SK-N-SH (cell line): ENCODE measurements at regions not wholly inside any gene's neighbourhood (a gene's known extent, or its start where the extent isn't known, plus 50 kb on each side); places are given as distances from the start of the nearest gene placed in this dataset.

ENCODE experiments used
- CTCF ChIA-PET: fragments of 300-600, 350-600 bp; formaldehyde crosslinking; extraction: SDS; loops from one replicate; lab custom pipeline; 2021; lab: Yijun Ruan, JAX
- POLR2A ChIA-PET: fragments of 350-600 bp; sonication (Branson Sonifier 250); formaldehyde crosslinking; extraction: SDS; loops from one replicate; lab custom pipeline; 2020; ENCODE audit warnings: antibody characterized with exemption, inconsistent platforms; lab: Yijun Ruan, JAX
- DNase-seq: peaks from one replicate; pipeline ENCODE4 v3.0.0; 2012
- H2AFZ ChIP-seq: fragments of 200-600 bp; sonication (generic); 2 replicates; pipeline ENCODE4 v1.8.1; 2016; ENCODE audit warnings: antibody characterized with exemption, mild to moderate bottlenecking, low read depth
- H3F3A ChIP-seq: fragments of 200-600 bp; sonication (generic); replicated peaks from 2 replicates; pipeline ENCODE3; 2016; ENCODE audit warnings: antibody characterized with exemption, mild to moderate bottlenecking; ENCODE audit not compliant: insufficient read depth
- H3K27ac ChIP-seq, 2 experiments: fragments of 200-500 bp in 1 of 2; fragments of 200-600 bp in 1 of 2; sonication (Bioruptor generic) in 1 of 2; sonication (generic), shearing (Covaris generic) in 1 of 2; 2 replicates each; pipeline versions ENCODE4 v1.5.1 to v1.6.1; 2014 to 2016; ENCODE audit warnings: low read depth in 2 of 2, inconsistent platforms in 1 of 2, low read length in 1 of 2, mild to moderate bottlenecking in 1 of 2, mixed read lengths in 1 of 2
- H3K27me3 ChIP-seq: fragments of 200-600 bp; sonication (generic), shearing (Covaris generic); 2 replicates; pipeline ENCODE4 v1.6.1; 2016; ENCODE audit warnings: mixed run types; ENCODE audit not compliant: insufficient read depth
- H3K36me3 ChIP-seq, 2 experiments: fragments of 200-500 bp in 1 of 2; fragments of 200-600 bp in 1 of 2; sonication (Bioruptor generic) in 1 of 2; sonication (generic) in 1 of 2; replicated peaks in 1 of 2; 2 replicates each; pipeline versions ENCODE3 to v1.5.1; 2014 to 2016; ENCODE audit warnings: low read length in 1 of 2, mild to moderate bottlenecking in 1 of 2; ENCODE audit not compliant: insufficient read depth in 2 of 2, control insufficient read depth in 1 of 2
- H3K4me1 ChIP-seq, 2 experiments: fragments of 200-500 bp in 1 of 2; fragments of 200-600 bp in 1 of 2; sonication (Bioruptor generic) in 1 of 2; sonication (generic), shearing (Covaris generic) in 1 of 2; 2 replicates each; pipeline versions ENCODE4 v1.5.1 to v1.6.1; 2014 to 2016; ENCODE audit warnings: low read depth in 1 of 2, low read length in 1 of 2, mixed run types in 1 of 2; ENCODE audit not compliant: insufficient read depth in 2 of 2, control insufficient read depth in 1 of 2
- H3K4me2 ChIP-seq: fragments of 200-600 bp; sonication (generic), shearing (Covaris generic); 2 replicates; pipeline ENCODE4 v1.6.1; 2017; ENCODE audit warnings: mixed run types
- H3K4me3 ChIP-seq, 2 experiments: fragments of 200-500 bp in 1 of 2; fragments of 200-600 bp in 1 of 2; sonication (Bioruptor generic) in 1 of 2; sonication (generic), shearing (Covaris generic) in 1 of 2; 2 replicates each; pipeline versions ENCODE4 v1.5.1 to v1.8.1; 2014 to 2016; ENCODE audit warnings: low read depth in 2 of 2, inconsistent platforms in 1 of 2, low read length in 1 of 2, mild to moderate bottlenecking in 1 of 2, mixed read lengths in 1 of 2, moderate library complexity in 1 of 2
- H3K79me2 ChIP-seq: fragments of 200-600 bp; sonication (generic); 2 replicates; pipeline ENCODE4 v1.8.1; 2017; ENCODE audit warnings: mild to moderate bottlenecking; ENCODE audit not compliant: insufficient read depth
- H3K9ac ChIP-seq: fragments of 200-600 bp; sonication (generic); 2 replicates; pipeline ENCODE4 v1.6.1; 2017; ENCODE audit warnings: mixed run types
- H3K9me2 ChIP-seq: fragments of 200-600 bp; sonication (generic); 2 replicates; pipeline ENCODE4 v1.6.1; 2017; ENCODE audit warnings: mixed run types
- H3K9me3 ChIP-seq: fragments of 200-600 bp; sonication (generic); 2 replicates; pipeline ENCODE4 v1.6.1; 2017; ENCODE audit warnings: mixed run types, mild to moderate bottlenecking, moderate library complexity
- H4K20me1 ChIP-seq: fragments of 200-600 bp; sonication (generic); 2 replicates; pipeline ENCODE4 v1.6.1; 2017; ENCODE audit warnings: mild to moderate bottlenecking, mixed run types; ENCODE audit not compliant: insufficient read depth
- CHD2 ChIP-seq: fragments of 150-350 bp; IDR thresholded peaks from 2 replicates; pipeline ENCODE4 v1.6.1; 2018; ENCODE audit warnings: low read length; ENCODE audit not compliant: partially characterized antibody
- EP300 ChIP-seq, 2 experiments: IDR thresholded peaks; 2 replicates each; pipeline versions ENCODE4 v1.4.0 to v1.6.1; 2012; ENCODE audit warnings: borderline replicate concordance in 1 of 2, low read depth in 1 of 2, low read length in 1 of 2
- FOXJ3 ChIP-seq: sonication (generic); formaldehyde crosslinking; IDR thresholded peaks from 2 replicates; pipeline ENCODE4 v1.5.1; 2020; ENCODE audit warnings: mild to moderate bottlenecking, missing genetic modification reagents
- GATA2 ChIP-seq: sonication (generic); formaldehyde crosslinking; IDR thresholded peaks from 2 replicates; pipeline ENCODE4 v1.5.0; 2020; ENCODE audit warnings: mild to moderate bottlenecking, missing genetic modification reagents
- MEF2A ChIP-seq: IDR thresholded peaks from 2 replicates; pipeline ENCODE4 v1.4.0; 2012; ENCODE audit warnings: low read depth, borderline replicate concordance
- NFIC ChIP-seq: IDR thresholded peaks from 2 replicates; pipeline ENCODE4 v1.4.0; 2012; ENCODE audit warnings: borderline replicate concordance
- RCOR1 ChIP-seq: fragments of 150-350 bp; IDR thresholded peaks from 2 replicates; pipeline ENCODE4 v1.6.1; 2017; ENCODE audit warnings: antibody characterized with exemption, low read length
- SMC3 ChIP-seq: IDR thresholded peaks from 2 replicates; pipeline ENCODE4 v1.6.1; 2012; ENCODE audit warnings: low read depth, low read length, improper control_type of control experiment
- TEAD4 ChIP-seq: IDR thresholded peaks from 2 replicates; pipeline ENCODE4 v1.4.0; 2012; ENCODE audit warnings: mild to moderate bottlenecking, borderline replicate concordance; ENCODE audit not compliant: insufficient read depth
- YY1 ChIP-seq: IDR thresholded peaks from 2 replicates; pipeline ENCODE4 v1.4.0; 2012; ENCODE audit warnings: low read depth, mild to moderate bottlenecking
- WGBS: methylation state at CpG from one replicate; pipeline ENCODE4 v1.1.6; 2017; ENCODE audit warnings: low lambda C conversion rate; 5-methylcytosine and 5-hydroxymethylcytosine counted together
- TF ChIP-seq, protein P1 (sequence below): IDR thresholded peaks from 2 replicates; pipeline ENCODE4 v1.6.1; 2012; ENCODE audit warnings: mild to moderate bottlenecking, low read depth, low read length, moderate library complexity
- TF ChIP-seq, protein P2 (sequence below): fragments of 150-350 bp; IDR thresholded peaks from 2 replicates; pipeline ENCODE4 v1.6.1; 2016; ENCODE audit warnings: mild to moderate bottlenecking, low read depth, low read length

GRCh38 chr20:19864130-19864529, 106.1 kb downstream of the RIN2 start:
- 52% methylated on average over 3 of the region's 3 CpGs for WGBS
- CTCF ChIA-PET = no interaction called here
- DNase-seq = no peak

GRCh38 chr20:19866070-19866469, 108.0 kb downstream of the RIN2 start:
- Histone ChIP-seq H2AFZ (no peak overlapping the region), H3K27me3 (no peaks in the 10 kb centered on the region), H3K9me2 (no peaks in the 10 kb centered on the region), H3K9me3 (no peaks in the 10 kb centered on the region), H3K36me3 (no peaks in the 10 kb centered on the region), H3K27ac (no peak overlapping the region), H3K4me3 (no peak overlapping the region), H3K79me2 (no peaks in the 10 kb centered on the region; the same call in 1 of the 2 replicates), H3K4me1 (no peaks in the 10 kb centered on the region), H3K4me2 (no peak overlapping the region), H4K20me1 (no peaks in the 10 kb centered on the region), H3K9ac (no peak overlapping the region), H3F3A (no peaks in the 10 kb centered on the region)
- TF ChIP-seq, protein P1, sequence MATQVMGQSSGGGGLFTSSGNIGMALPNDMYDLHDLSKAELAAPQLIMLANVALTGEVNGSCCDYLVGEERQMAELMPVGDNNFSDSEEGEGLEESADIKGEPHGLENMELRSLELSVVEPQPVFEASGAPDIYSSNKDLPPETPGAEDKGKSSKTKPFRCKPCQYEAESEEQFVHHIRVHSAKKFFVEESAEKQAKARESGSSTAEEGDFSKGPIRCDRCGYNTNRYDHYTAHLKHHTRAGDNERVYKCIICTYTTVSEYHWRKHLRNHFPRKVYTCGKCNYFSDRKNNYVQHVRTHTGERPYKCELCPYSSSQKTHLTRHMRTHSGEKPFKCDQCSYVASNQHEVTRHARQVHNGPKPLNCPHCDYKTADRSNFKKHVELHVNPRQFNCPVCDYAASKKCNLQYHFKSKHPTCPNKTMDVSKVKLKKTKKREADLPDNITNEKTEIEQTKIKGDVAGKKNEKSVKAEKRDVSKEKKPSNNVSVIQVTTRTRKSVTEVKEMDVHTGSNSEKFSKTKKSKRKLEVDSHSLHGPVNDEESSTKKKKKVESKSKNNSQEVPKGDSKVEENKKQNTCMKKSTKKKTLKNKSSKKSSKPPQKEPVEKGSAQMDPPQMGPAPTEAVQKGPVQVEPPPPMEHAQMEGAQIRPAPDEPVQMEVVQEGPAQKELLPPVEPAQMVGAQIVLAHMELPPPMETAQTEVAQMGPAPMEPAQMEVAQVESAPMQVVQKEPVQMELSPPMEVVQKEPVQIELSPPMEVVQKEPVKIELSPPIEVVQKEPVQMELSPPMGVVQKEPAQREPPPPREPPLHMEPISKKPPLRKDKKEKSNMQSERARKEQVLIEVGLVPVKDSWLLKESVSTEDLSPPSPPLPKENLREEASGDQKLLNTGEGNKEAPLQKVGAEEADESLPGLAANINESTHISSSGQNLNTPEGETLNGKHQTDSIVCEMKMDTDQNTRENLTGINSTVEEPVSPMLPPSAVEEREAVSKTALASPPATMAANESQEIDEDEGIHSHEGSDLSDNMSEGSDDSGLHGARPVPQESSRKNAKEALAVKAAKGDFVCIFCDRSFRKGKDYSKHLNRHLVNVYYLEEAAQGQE = no peak
- no peak for TF ChIP-seq EP300 (IDR thresholded peaks at IDR 0.05; ENCODE audit: borderline replicate concordance in 1 of 2, low read depth in 1 of 2, low read length in 1 of 2)
- TF ChIP-seq, protein P2, sequence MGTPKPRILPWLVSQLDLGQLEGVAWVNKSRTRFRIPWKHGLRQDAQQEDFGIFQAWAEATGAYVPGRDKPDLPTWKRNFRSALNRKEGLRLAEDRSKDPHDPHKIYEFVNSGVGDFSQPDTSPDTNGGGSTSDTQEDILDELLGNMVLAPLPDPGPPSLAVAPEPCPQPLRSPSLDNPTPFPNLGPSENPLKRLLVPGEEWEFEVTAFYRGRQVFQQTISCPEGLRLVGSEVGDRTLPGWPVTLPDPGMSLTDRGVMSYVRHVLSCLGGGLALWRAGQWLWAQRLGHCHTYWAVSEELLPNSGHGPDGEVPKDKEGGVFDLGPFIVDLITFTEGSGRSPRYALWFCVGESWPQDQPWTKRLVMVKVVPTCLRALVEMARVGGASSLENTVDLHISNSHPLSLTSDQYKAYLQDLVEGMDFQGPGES = no peak
- TF ChIP-seq CHD2 = no peak
- no peak for TF ChIP-seq NFIC
- POLR2A ChIA-PET = no interaction called here
- DNase-seq = no peak
- CTCF ChIA-PET = no interaction called here

More at GRCh38 chr20:19864130-19864529, 106.1 kb downstream of the RIN2 start:
- Histone ChIP-seq H3K9me3 (no peaks in the 10 kb centered on the region), H3K4me1 (no peaks in the 10 kb centered on the region), H4K20me1 (no peaks in the 10 kb centered on the region), H3K27me3 (no peaks in the 10 kb centered on the region), H3K79me2 (no peaks in the 10 kb centered on the region; the same call in 1 of the 2 replicates), H3F3A (no peaks in the 10 kb centered on the region), H3K9ac (no peak overlapping the region), H3K9me2 (no peaks in the 10 kb centered on the region), H3K4me2 (no peak overlapping the region), H3K27ac (no peak overlapping the region; a peak in 1 of 4 replicates), H3K4me3 (no peak overlapping the region), H3K36me3 (no peaks in the 10 kb centered on the region), H2AFZ (no peak overlapping the region)
- TF ChIP-seq RCOR1 = no peak
- no peak for TF ChIP-seq SMC3
- no peak for TF ChIP-seq YY1
- no peak for TF ChIP-seq MEF2A
- TF ChIP-seq GATA2 (CRISPR knock-in tag) = no peak
- no peak for TF ChIP-seq CHD2
- TF ChIP-seq NFIC = no peak
- no peak for TF ChIP-seq FOXJ3 (CRISPR knock-in tag)
- no peak for TF ChIP-seq TEAD4
- POLR2A ChIA-PET = no interaction called here
